ENCODE measurements at regions not wholly inside any gene's neighbourhood (a gene's known extent, or its start where the extent isn't known, plus 50 kb on each side); places are given as distances from the start of the nearest gene placed in this dataset.

DNA sequence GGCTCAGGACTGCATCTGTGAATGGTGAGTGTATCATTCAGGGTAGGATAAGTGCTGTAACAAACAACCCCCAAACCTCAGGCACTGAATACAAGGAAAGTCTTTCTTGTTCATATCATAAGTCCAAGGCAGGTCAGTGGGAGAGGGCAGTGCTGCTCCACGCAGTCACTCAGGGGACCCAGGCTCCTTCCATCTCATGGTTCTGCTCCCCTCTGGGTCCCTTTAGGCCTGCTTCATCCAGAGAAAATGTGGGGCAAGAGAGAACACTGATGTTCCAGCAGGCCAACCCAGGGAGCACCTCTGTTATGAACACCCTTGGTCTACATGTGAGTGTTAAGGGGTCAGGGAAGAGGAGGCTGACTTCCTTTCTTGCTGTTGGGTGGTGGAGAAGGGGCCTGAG is 187.8 kb downstream of the CHST1 start:
- TF ChIP-seq CTCF (IDR thresholded peaks at IDR 0.05; ENCODE audit: borderline replicate concordance, control extremely low read depth, extremely low read depth, insufficient read depth, missing control alignments) = no peak
- DNase-seq (ENCODE audit: low spot score) = no peak
- in situ Hi-C loops (cut with MboI; ENCODE audit: low sequenced_read_pairs, unreplicated experiment) = no loop called here

GRCh38 chr11:45476126-45476525 is 189.3 kb downstream of the CHST1 start:
- no peak for TF ChIP-seq CTCF (IDR thresholded peaks at IDR 0.05; ENCODE audit: borderline replicate concordance, control extremely low read depth, extremely low read depth, insufficient read depth, missing control alignments)
- no peak for DNase-seq (ENCODE audit: low spot score)
- in situ Hi-C loops (cut with MboI; ENCODE audit: low sequenced_read_pairs, unreplicated experiment) = no loop called here

GRCh38 chr11:45475173-45475572 is 189.0 kb upstream of the SYT13 start:
- no peak for DNase-seq (ENCODE audit: low spot score)
- in situ Hi-C loops (cut with MboI; ENCODE audit: low sequenced_read_pairs, unreplicated experiment) = no loop called here
- TF ChIP-seq CTCF (IDR thresholded peaks at IDR 0.05; ENCODE audit: borderline replicate concordance, control extremely low read depth, extremely low read depth, insufficient read depth, missing control alignments) = no peak

DNA sequence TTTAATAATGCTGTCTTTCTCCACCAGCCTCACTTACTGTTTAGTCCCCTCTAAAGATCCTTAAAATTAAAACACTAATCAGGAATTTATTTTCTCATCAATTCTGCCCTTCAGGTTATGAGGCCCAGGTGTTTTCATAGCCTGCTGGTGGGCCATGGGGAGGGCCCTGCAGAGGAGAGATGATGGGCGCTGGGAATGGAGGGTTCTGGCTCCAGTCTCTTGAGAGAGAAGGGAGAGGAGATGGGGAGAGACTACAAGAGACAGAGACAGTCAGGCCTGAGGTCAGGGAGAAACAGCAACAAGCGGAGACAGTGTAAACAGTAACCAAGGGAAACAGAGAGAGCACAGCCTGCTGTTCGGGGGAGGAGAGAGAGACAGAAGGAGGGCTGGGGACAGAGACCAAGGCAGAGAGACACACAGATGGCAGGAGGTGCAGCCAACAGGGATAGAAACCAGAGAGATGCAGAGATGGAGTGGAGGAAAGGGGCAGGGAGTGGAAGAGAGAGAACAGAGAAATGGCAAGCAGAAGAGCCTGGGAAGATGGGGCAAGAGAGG is 187.3 kb upstream of the SYT13 start:
- TF ChIP-seq CTCF (IDR thresholded peaks at IDR 0.05; ENCODE audit: borderline replicate concordance, control extremely low read depth, extremely low read depth, insufficient read depth, missing control alignments) = no peak
- in situ Hi-C loops (cut with MboI; ENCODE audit: low sequenced_read_pairs, unreplicated experiment) = no loop called here
- no peak for DNase-seq (ENCODE audit: low spot score)

DNA sequence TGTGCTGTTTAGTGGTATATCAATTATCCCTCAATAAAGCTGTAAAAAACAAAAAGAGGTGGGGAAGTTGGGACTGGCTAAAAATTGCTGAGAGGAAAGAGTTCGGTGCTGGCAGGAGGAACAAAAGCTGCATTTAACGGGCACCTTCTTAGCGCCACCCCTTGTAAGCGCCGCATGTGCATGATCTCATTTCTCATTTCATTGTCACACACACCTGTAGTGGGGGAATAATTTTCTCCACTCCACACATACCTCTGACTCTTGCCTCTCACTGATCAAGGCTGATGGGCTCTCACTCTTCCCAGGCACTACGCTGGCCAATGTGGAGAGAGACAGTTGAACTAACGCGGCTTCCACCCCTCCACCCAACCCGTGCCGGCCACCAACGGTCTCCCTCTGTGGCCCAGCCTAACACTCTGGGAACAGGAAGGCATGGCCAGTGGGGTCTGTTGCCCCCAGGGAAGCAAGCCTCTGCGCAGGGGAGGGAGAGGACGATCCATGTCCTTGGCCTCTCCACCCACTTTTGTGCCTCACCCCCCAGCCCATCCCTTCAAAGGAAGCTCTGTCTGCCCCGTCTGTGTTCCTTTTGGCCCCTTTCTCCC is 186.7 kb upstream of the SYT13 start:
- TF ChIP-seq CTCF (IDR thresholded peaks at IDR 0.05; ENCODE audit: borderline replicate concordance, control extremely low read depth, extremely low read depth, insufficient read depth, missing control alignments) = no peak
- DNase-seq (ENCODE audit: low spot score) = no peak
- in situ Hi-C loops (cut with MboI; ENCODE audit: low sequenced_read_pairs, unreplicated experiment) = no loop called here

- no peak for TF ChIP-seq CTCF (IDR thresholded peaks at IDR 0.05; ENCODE audit: borderline replicate concordance, control extremely low read depth, extremely low read depth, insufficient read depth, missing control alignments)
- DNase-seq (ENCODE audit: low spot score) = no peak
- in situ Hi-C loops (cut with MboI; ENCODE audit: low sequenced_read_pairs, unreplicated experiment) = no loop called here
Observed at GRCh38 chr11:45471266-45471665, 185.1 kb upstream of the SYT13 start.

Data from GM13976 (cell line).